HEK293 (cell line): ENCODE measurements at regions not wholly inside any gene's neighbourhood (a gene's known extent, or its start where the extent isn't known, plus 50 kb on each side); places are given as distances from the start of the nearest gene placed in this dataset.
A peak's percentile ranks its signal among the peaks of the same experiment; 100 is the strongest.

Experiments
- BCL11A ChIP-seq: fragments of 450-650 bp; formaldehyde crosslinking; IDR thresholded peaks from 2 replicates; pipeline ENCODE4 v1.5.1; 2016; ENCODE audit warnings: low read depth, missing biosample characterization, missing genetic modification characterization
- GFI1B ChIP-seq: fragments of 450-650 bp; formaldehyde crosslinking; IDR thresholded peaks from 2 replicates; pipeline ENCODE4 v1.5.1; 2016; ENCODE audit warnings: missing biosample characterization, missing genetic modification characterization
- INSM2 ChIP-seq: fragments of 450-650 bp; formaldehyde crosslinking; IDR thresholded peaks from 2 replicates; pipeline ENCODE4 v1.5.1; 2016; ENCODE audit warnings: missing biosample characterization, missing genetic modification characterization
- KLF10 ChIP-seq: fragments of 450-650 bp; IDR thresholded peaks from 2 replicates; pipeline ENCODE4 v1.5.1; 2018; ENCODE audit warnings: missing biosample characterization, mild to moderate bottlenecking, missing genetic modification characterization
- KLF17 ChIP-seq: fragments of 450-650 bp; formaldehyde crosslinking; IDR thresholded peaks from 2 replicates; pipeline ENCODE4 v1.5.1; 2016; ENCODE audit warnings: missing biosample characterization, missing genetic modification characterization
- MYNN ChIP-seq: fragments of 450-650 bp; formaldehyde crosslinking; IDR thresholded peaks from 2 replicates; pipeline ENCODE4 v1.5.1; 2016; ENCODE audit warnings: missing biosample characterization, missing genetic modification characterization, borderline replicate concordance
- MZF1 ChIP-seq: fragments of 450-650 bp; formaldehyde crosslinking; IDR thresholded peaks from 2 replicates; pipeline ENCODE4 v1.5.1; 2017; ENCODE audit warnings: missing biosample characterization, missing genetic modification characterization, borderline replicate concordance
- PRDM1 ChIP-seq: fragments of 450-650 bp; formaldehyde crosslinking; IDR thresholded peaks from 2 replicates; pipeline ENCODE4; 2016; ENCODE audit warnings: missing biosample characterization, missing genetic modification characterization
- REST ChIP-seq: fragments of 450-650 bp; formaldehyde crosslinking; IDR thresholded peaks from 2 replicates; pipeline ENCODE4 v1.5.1; 2016; ENCODE audit warnings: missing biosample characterization, missing genetic modification characterization
- SP3 ChIP-seq: fragments of 450-650 bp; formaldehyde crosslinking; IDR thresholded peaks from 2 replicates; pipeline ENCODE4 v1.5.1; 2016; ENCODE audit warnings: missing biosample characterization, missing genetic modification characterization
- ZBTB10 ChIP-seq: fragments of 450-650 bp; formaldehyde crosslinking; IDR thresholded peaks from 2 replicates; pipeline ENCODE4 v1.5.1; 2016; ENCODE audit warnings: missing biosample characterization, missing genetic modification characterization
- ZBTB44 ChIP-seq: fragments of 450-650 bp; IDR thresholded peaks from 2 replicates; pipeline ENCODE4 v1.5.1; 2018; ENCODE audit warnings: missing biosample characterization, mild to moderate bottlenecking, missing genetic modification characterization
- ZNF114 ChIP-seq: fragments of 450-650 bp; formaldehyde crosslinking; IDR thresholded peaks from 2 replicates; pipeline ENCODE4 v1.5.0; 2017; ENCODE audit warnings: missing biosample characterization, missing genetic modification characterization
- ZNF132 ChIP-seq: fragments of 450-650 bp; formaldehyde crosslinking; IDR thresholded peaks from 2 replicates; pipeline ENCODE4 v1.5.1; 2017; ENCODE audit warnings: missing biosample characterization, missing genetic modification characterization, borderline replicate concordance
- ZNF211 ChIP-seq: fragments of 450-650 bp; formaldehyde crosslinking; IDR thresholded peaks from 2 replicates; pipeline ENCODE4 v1.5.1; 2016; ENCODE audit warnings: low read depth, missing biosample characterization, missing genetic modification characterization
- ZNF214 ChIP-seq: fragments of 450-650 bp; formaldehyde crosslinking; IDR thresholded peaks from 2 replicates; pipeline ENCODE4 v1.5.1; 2017; ENCODE audit warnings: missing biosample characterization, mild to moderate bottlenecking, missing genetic modification characterization, borderline replicate concordance
- ZNF223 ChIP-seq: fragments of 450-650 bp; formaldehyde crosslinking; IDR thresholded peaks from 2 replicates; pipeline ENCODE4 v1.5.1; 2016; ENCODE audit warnings: missing biosample characterization, missing genetic modification characterization
- ZNF292 ChIP-seq: fragments of 450-650 bp; formaldehyde crosslinking; IDR thresholded peaks from 2 replicates; pipeline ENCODE4 v1.5.1; 2016; ENCODE audit warnings: low read depth, missing biosample characterization, missing genetic modification characterization, borderline replicate concordance
- ZNF302 ChIP-seq: fragments of 450-650 bp; formaldehyde crosslinking; IDR thresholded peaks from 2 replicates; pipeline ENCODE4 v1.5.1; 2016; ENCODE audit warnings: missing biosample characterization, missing genetic modification characterization, low read depth
- ZNF37A ChIP-seq: fragments of 450-650 bp; IDR thresholded peaks from 2 replicates; pipeline ENCODE4 v1.5.1; 2018; ENCODE audit warnings: missing biosample characterization, missing genetic modification characterization
- ZNF398 ChIP-seq: fragments of 450-650 bp; formaldehyde crosslinking; IDR thresholded peaks from 2 replicates; pipeline ENCODE4 v1.5.1; 2017; ENCODE audit warnings: missing biosample characterization, missing genetic modification characterization
- ZNF48 ChIP-seq: fragments of 450-650 bp; formaldehyde crosslinking; IDR thresholded peaks from 2 replicates; pipeline ENCODE4 v1.5.1; 2016; ENCODE audit warnings: missing biosample characterization, missing genetic modification characterization
- ZNF513 ChIP-seq: fragments of 450-650 bp; IDR thresholded peaks from 2 replicates; pipeline ENCODE4 v1.5.1; 2018; ENCODE audit warnings: missing biosample characterization, missing genetic modification characterization
- ZNF660 ChIP-seq: fragments of 450-650 bp; IDR thresholded peaks from 2 replicates; pipeline ENCODE4 v1.5.1; 2018; ENCODE audit warnings: missing biosample characterization, mild to moderate bottlenecking, missing genetic modification characterization
- ZNF670 ChIP-seq: fragments of 450-650 bp; formaldehyde crosslinking; IDR thresholded peaks from 2 replicates; pipeline ENCODE4 v1.5.1; 2016; ENCODE audit warnings: missing biosample characterization, missing genetic modification characterization, low read depth
- ZNF76 ChIP-seq: fragments of 450-650 bp; formaldehyde crosslinking; IDR thresholded peaks from 2 replicates; pipeline ENCODE4; 2016; ENCODE audit warnings: low read depth, missing biosample characterization, missing genetic modification characterization, borderline replicate concordance

GRCh38 chr18:22346953-22347605 is 70.6 kb downstream of the CTAGE1 start (continued):
- TF ChIP-seq ZBTB10 (tag by site-specific recombination): no peak
- TF ChIP-seq MZF1 (tag by site-specific recombination): no peak
- no peak for TF ChIP-seq PRDM1 (tag by site-specific recombination)
- TF ChIP-seq GFI1B (tag by site-specific recombination): no peak
- TF ChIP-seq ZNF132 (tag by site-specific recombination): no peak
- no peak for TF ChIP-seq ZNF302
- no peak for TF ChIP-seq ZNF660 (tag by site-specific recombination)
- no peak for TF ChIP-seq ZNF114 (tag by site-specific recombination)
- TF ChIP-seq ZNF223 (tag by site-specific recombination): no peak
- peak; percentile 16; the same call in 1 of the 2 replicates for TF ChIP-seq ZNF398
- TF ChIP-seq KLF17 (tag by site-specific recombination): no peak
- TF ChIP-seq ZNF48 (tag by site-specific recombination): no peak
- no peak for TF ChIP-seq REST (tag by site-specific recombination)
- no peak for TF ChIP-seq ZNF37A
- TF ChIP-seq ZNF211 (tag by site-specific recombination): no peak
- no peak for TF ChIP-seq ZNF292
- no peak for TF ChIP-seq BCL11A (tag by site-specific recombination)
- TF ChIP-seq ZNF670 (tag by site-specific recombination): no peak
- TF ChIP-seq INSM2: no peak
- 0 out of 2 replicates have a peak, but pooled peaks have one; percentile 43 for TF ChIP-seq SP3 (tag by site-specific recombination)
- TF ChIP-seq KLF10 (tag by site-specific recombination): no peak
- no peak for TF ChIP-seq ZNF76 (tag by site-specific recombination)
- no peak for TF ChIP-seq ZNF214
- no peak for TF ChIP-seq ZNF513 (tag by site-specific recombination)
- no peak for TF ChIP-seq MYNN (tag by site-specific recombination)
- no peak for TF ChIP-seq ZBTB44
